ENCODE measurements at regions not wholly inside any gene's neighbourhood (a gene's known extent, or its start where the extent isn't known, plus 50 kb on each side); places are given as distances from the start of the nearest gene placed in this dataset.

DNA sequence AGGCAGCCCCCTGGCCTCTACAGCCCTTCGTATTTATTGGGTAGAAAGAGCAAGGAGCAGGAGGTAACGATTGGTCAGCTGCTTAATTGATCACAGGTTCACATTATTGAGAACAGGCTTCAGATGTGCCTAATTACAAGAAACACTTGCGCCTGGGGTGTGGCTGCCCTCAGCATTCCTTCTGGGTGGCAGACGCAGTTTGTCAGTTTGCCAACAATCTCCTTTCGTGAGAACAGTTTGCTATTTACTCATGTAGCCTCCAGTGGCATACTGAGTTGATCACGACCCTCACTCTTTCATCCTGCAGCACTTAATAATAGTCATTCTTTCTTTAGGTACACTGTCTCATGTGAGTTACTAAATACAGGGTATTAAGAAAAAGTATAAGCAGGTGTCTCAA is 985.6 kb downstream of the SLITRK5 start:
- TF ChIP-seq POLR2A (IDR thresholded peaks at IDR 0.05) = no peak
- TF ChIP-seq, protein P1, sequence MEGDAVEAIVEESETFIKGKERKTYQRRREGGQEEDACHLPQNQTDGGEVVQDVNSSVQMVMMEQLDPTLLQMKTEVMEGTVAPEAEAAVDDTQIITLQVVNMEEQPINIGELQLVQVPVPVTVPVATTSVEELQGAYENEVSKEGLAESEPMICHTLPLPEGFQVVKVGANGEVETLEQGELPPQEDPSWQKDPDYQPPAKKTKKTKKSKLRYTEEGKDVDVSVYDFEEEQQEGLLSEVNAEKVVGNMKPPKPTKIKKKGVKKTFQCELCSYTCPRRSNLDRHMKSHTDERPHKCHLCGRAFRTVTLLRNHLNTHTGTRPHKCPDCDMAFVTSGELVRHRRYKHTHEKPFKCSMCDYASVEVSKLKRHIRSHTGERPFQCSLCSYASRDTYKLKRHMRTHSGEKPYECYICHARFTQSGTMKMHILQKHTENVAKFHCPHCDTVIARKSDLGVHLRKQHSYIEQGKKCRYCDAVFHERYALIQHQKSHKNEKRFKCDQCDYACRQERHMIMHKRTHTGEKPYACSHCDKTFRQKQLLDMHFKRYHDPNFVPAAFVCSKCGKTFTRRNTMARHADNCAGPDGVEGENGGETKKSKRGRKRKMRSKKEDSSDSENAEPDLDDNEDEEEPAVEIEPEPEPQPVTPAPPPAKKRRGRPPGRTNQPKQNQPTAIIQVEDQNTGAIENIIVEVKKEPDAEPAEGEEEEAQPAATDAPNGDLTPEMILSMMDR (IDR thresholded peaks at IDR 0.05) = no peak
- Histone ChIP-seq H3K4me3 (replicated peaks in 1 of 3) (no peak overlapping the region), H3K36me3 (no peaks in the 10 kb centered on the region), H3K27me3 (no peaks in the 10 kb centered on the region), H3K4me1 (no peaks in the 10 kb centered on the region), H3K27ac (no peak overlapping the region), H3K9me3 (no peaks in the 10 kb centered on the region)
- no peak for DNase-seq
- 49 to 56% methylated on average over 6 of the region's 6 CpGs for WGBS, 2 donors
- intact Hi-C loops (cut with DNase I) = no loop called here

DNA sequence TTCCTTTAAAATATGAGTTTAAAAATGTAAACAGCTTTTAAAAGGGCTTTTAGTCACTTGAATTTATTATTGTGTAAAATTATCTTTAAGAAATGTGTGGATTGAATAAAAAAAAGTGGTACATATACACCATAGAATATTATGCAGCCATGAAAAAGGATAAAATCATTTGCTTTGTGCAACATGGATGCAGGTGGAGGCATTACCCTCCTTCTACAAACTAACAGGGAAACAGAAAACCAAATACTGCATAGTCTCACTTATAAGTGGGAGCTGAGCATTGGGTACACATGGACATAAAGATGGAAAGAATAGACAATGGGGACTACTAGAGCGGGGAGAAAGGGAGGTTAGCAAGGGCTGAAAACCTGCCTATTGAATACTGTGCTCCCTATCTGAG is 999.3 kb downstream of the SLITRK5 start:
- Histone ChIP-seq H3K4me3 (replicated peaks in 1 of 3) (no peak overlapping the region), H3K27me3 (no peaks in the 10 kb centered on the region), H3K27ac (no peak overlapping the region), H3K4me1 (no peaks in the 10 kb centered on the region), H3K36me3 (no peaks in the 10 kb centered on the region), H3K9me3 (no peaks in the 10 kb centered on the region)
- DNase-seq = no peak
- intact Hi-C loops (cut with DNase I) = no loop called here
- WGBS, 2 donors = 90 to 93% methylated on average over 1 of the region's 1 CpG
- TF ChIP-seq, protein P1 (IDR thresholded peaks at IDR 0.05) = no peak
- no peak for TF ChIP-seq POLR2A (IDR thresholded peaks at IDR 0.05)

DNA sequence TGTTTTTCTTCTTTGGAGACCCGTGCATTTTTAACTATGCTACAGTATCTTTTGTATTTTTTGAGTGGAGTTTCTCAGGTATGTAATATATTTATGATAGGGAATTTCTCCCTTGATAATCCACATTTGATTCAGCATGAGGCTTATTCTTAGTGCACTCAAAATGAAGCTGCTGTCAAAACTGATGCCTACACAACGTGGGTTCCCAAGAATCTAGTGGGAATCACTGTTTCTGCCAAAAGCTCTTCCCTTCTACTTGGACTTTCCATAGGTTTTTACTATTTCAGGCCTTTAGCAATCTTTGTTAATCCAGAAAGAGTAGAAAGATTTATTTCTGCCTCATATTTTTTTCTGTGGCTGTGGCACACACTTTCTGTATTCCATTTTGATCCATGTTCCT is 1003.7 kb downstream of the SLITRK5 start:
- no peak overlapping the region for H3K4me3 ChIP-seq (replicated peaks in 1 of 3)
- H3K36me3 ChIP-seq = no peaks in the 10 kb centered on the region
- H3K9me3 ChIP-seq = no peaks in the 10 kb centered on the region
- H3K4me1 ChIP-seq = no peaks in the 10 kb centered on the region
- WGBS, 2 donors = 72 to 82% methylated on average over 2 of the region's 2 CpGs
- intact Hi-C loops (cut with DNase I) = no loop called here
- no peaks in the 10 kb centered on the region for H3K27me3 ChIP-seq
- no peak overlapping the region for H3K27ac ChIP-seq
- TF ChIP-seq POLR2A (IDR thresholded peaks at IDR 0.05) = no peak
- TF ChIP-seq, protein P1 (IDR thresholded peaks at IDR 0.05) = no peak
- DNase-seq = no peak

DNA sequence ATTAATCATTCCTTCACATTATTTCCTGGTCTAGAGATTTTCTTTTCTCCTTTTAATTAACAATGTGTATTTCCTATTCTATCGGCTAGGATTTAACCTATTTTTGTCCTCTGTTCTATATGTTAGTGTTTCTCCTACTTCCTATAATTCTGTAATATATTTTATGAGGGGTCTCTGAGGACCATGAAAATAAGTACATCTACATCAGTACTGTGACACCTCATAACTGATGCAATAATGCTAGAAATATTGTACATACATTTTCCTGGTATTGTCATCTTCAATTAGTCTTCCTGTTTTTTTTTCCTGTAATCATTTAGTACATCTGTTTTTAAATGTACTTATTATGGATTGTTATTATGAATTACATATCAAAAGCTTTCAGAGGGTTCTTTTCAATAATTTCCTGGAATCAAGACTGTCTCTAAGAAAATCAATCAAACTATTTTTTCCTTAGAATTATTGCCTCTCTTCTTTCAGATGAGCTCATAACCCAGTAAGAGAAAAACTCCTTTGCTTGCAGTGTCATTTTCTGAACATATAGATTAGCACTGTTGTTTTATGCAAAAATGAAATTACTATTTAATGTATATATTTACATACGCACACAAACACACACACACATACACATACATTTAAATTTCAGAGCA is 1004.3 kb downstream of the SLITRK5 start:
- no peak for TF ChIP-seq POLR2A (IDR thresholded peaks at IDR 0.05)
- TF ChIP-seq, protein P1 (IDR thresholded peaks at IDR 0.05) = no peak
- Histone ChIP-seq H3K36me3 (no peaks in the 10 kb centered on the region), H3K4me3 (replicated peaks in 1 of 3) (no peak overlapping the region), H3K27me3 (no peaks in the 10 kb centered on the region), H3K9me3 (no peaks in the 10 kb centered on the region), H3K4me1 (no peaks in the 10 kb centered on the region), H3K27ac (no peak overlapping the region)
- no peak for DNase-seq
- intact Hi-C loops (cut with DNase I) = no loop called here
- 73 to 85% methylated on average over 2 of the region's 2 CpGs for WGBS, 2 donors

DNA sequence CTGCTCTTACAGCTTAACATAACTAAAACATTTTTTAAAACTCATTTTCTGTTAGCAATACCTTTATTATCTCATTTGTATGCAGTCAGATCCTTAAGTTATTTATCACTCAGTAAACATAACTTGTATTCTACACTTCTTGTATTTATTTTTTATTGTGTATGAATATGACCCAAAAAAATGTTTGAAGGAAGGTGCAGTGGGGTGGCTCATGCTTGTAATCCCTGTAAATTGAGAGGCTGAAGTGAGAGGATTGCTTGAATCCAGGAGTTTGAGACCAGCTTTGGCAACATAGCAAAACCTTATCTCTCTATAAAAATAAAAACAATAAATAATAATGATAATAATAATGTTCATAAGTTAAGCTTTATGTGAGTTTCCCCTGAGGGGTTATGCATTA is 1004.8 kb downstream of the SLITRK5 start:
- DNase-seq = no peak
- no peak overlapping the region for H3K27ac ChIP-seq
- intact Hi-C loops (cut with DNase I) = no loop called here
- TF ChIP-seq, protein P1 (IDR thresholded peaks at IDR 0.05) = no peak
- no peak for TF ChIP-seq POLR2A (IDR thresholded peaks at IDR 0.05)
- H3K9me3 ChIP-seq = no peaks in the 10 kb centered on the region
- no peaks in the 10 kb centered on the region for H3K36me3 ChIP-seq
- no peaks in the 10 kb centered on the region for H3K27me3 ChIP-seq
- H3K4me3 ChIP-seq (replicated peaks in 1 of 3) = no peak overlapping the region
- no peaks in the 10 kb centered on the region for H3K4me1 ChIP-seq

Data from thyroid gland (tissue), 4 donors.